ENCODE measurements at regions not wholly inside any gene's neighbourhood (a gene's known extent, or its start where the extent isn't known, plus 50 kb on each side); places are given as distances from the start of the nearest gene placed in this dataset.

GRCh38 chr7:116439841-116440549 lies 59.5 kb upstream of the CAV2 start:
- TF ChIP-seq, protein P1, sequence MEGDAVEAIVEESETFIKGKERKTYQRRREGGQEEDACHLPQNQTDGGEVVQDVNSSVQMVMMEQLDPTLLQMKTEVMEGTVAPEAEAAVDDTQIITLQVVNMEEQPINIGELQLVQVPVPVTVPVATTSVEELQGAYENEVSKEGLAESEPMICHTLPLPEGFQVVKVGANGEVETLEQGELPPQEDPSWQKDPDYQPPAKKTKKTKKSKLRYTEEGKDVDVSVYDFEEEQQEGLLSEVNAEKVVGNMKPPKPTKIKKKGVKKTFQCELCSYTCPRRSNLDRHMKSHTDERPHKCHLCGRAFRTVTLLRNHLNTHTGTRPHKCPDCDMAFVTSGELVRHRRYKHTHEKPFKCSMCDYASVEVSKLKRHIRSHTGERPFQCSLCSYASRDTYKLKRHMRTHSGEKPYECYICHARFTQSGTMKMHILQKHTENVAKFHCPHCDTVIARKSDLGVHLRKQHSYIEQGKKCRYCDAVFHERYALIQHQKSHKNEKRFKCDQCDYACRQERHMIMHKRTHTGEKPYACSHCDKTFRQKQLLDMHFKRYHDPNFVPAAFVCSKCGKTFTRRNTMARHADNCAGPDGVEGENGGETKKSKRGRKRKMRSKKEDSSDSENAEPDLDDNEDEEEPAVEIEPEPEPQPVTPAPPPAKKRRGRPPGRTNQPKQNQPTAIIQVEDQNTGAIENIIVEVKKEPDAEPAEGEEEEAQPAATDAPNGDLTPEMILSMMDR (IDR thresholded peaks at IDR 0.05), result no peak
- DNase-seq, result no peak
- Histone ChIP-seq H3K27me3 (no peaks in the 10 kb centered on the region), H3K4me1 (peaks cover 4% of the 10 kb centered on the region), H3K9me3 (no peaks in the 10 kb centered on the region), H3K9ac (ENCODE audit: low read depth in 2 of 2, low read length in 2 of 2) (no peak overlapping the region), H3K36me3 (no peaks in the 10 kb centered on the region), H3K4me3 (no peak overlapping the region), H3K27ac (no peak overlapping the region)
- intact Hi-C loops (cut with DNase I), result loop anchor here (5.0 to 10.0 kb wide), 3 partner anchors 87 to 175 kb away; partner anchors contain the start of gene CAV1

- DNase-seq, result no peak
- no peaks in the 10 kb centered on the region for H3K27me3 ChIP-seq
- no peaks in the 10 kb centered on the region for H3K36me3 ChIP-seq
- H3K4me3 ChIP-seq, result no peak overlapping the region
- no peak overlapping the region for H3K9ac ChIP-seq (ENCODE audit: low read depth in 2 of 2, low read length in 2 of 2)
- H3K9me3 ChIP-seq, result no peaks in the 10 kb centered on the region
- TF ChIP-seq, protein P1 (IDR thresholded peaks at IDR 0.05), result no peak
- intact Hi-C loops (cut with DNase I), result loop anchor here (10.0 kb wide), 1 partner anchor 143 kb away; no protein-coding TSS in a partner anchor
- peaks cover 4% of the 10 kb centered on the region for H3K4me1 ChIP-seq
- H3K27ac ChIP-seq, result no peak overlapping the region
Measured at GRCh38 chr7:116441534-116441933, 58.0 kb upstream of the CAV2 start.

DNA sequence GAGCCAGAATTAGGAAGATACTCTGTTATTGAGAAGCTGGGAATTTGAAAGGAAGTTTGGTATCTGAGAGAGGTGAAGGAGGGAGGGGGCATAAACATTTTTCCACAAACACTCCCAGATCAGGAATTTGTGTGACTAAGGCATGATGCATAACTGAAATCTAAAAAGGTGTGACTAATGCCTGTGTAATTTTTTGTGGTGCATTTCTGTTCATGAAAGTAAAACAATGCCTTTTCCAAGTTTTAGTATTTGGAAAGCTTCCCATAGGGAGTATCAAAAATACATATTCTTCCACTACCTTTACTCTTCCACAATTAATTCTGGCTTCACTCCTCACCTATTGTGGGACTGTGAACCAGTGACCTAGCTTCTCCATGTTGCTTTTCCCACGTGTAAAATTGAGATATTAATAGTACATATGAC lies 56.4 kb upstream of the CAV2 start:
- no peak overlapping the region for H3K27ac ChIP-seq
- H3K9me3 ChIP-seq, result no peaks in the 10 kb centered on the region
- TF ChIP-seq, protein P1 (IDR thresholded peaks at IDR 0.05), result no peak
- no peak for DNase-seq
- H3K4me1 ChIP-seq, result no peaks in the 10 kb centered on the region
- intact Hi-C loops (cut with DNase I), result loop anchor here (10.0 kb wide), 1 partner anchor 142 kb away; no protein-coding TSS in a partner anchor
- no peaks in the 10 kb centered on the region for H3K27me3 ChIP-seq
- H3K9ac ChIP-seq (ENCODE audit: low read depth in 2 of 2, low read length in 2 of 2), result no peak overlapping the region
- no peaks in the 10 kb centered on the region for H3K36me3 ChIP-seq
- no peak overlapping the region for H3K4me3 ChIP-seq

DNA sequence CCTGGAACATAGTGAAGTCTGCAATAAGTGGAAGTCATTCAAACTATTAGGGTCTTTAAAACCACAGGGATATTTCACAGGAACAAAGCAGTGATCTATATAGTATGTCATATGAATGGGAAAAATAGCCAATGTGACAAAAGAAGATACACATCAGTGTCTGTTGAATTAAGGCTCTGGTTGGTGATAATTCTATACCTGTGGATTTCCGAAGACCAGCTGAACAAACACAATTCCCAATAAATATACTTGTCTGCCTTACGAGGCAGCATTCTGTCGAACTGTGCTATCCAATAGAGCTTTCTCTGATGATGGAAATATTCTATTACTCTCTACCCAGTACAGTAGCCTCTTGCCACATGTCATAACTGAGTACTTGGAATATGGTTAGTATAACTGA lies 55.9 kb upstream of the CAV2 start:
- Histone ChIP-seq H3K9me3 (no peaks in the 10 kb centered on the region), H3K36me3 (no peaks in the 10 kb centered on the region), H3K27me3 (no peaks in the 10 kb centered on the region), H3K4me1 (no peaks in the 10 kb centered on the region), H3K9ac (ENCODE audit: low read depth in 2 of 2, low read length in 2 of 2) (no peak overlapping the region), H3K27ac (no peak overlapping the region), H3K4me3 (no peak overlapping the region)
- DNase-seq, result no peak
- TF ChIP-seq, protein P1 (IDR thresholded peaks at IDR 0.05), result no peak
- intact Hi-C loops (cut with DNase I), result loop anchor here (10.0 kb wide), 1 partner anchor 141 kb away; no protein-coding TSS in a partner anchor

DNA sequence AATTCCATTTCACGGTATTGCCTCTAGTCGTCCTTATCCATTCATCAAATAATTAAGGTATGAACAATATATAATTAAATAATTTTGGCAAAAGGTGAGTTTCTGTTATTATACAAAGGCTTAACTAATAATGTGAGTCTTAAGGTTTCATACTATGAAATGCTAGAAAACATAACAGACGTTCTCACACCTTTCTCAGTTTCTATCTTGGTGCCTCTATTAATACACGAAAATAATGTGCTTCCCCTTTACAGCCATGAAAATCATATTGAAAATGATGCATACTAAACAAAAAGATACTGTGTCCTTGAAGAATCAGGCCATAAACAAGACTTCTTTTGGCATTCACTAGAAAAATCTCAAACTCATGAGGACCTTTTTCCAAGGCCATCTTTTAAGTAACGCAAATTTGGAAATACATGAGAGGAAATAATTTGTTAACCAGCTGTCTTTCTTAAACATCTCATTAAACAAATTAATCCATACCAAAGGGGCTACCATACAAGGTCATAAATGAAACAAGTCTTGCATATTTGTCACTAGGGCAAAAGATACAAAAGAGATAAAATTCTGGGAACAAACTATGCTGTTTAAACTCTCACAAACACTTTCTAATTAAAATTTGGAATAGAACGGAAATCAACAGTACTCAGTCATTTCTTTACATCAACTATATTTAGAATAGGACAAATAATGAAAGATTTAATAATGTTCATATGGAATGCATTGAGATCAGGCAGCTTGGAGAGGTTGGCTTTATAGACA lies 53.9 kb upstream of the CAV2 start:
- TF ChIP-seq, protein P1 (IDR thresholded peaks at IDR 0.05), result no peak
- no peaks in the 10 kb centered on the region for H3K4me1 ChIP-seq
- H3K27me3 ChIP-seq, result no peaks in the 10 kb centered on the region
- DNase-seq, result no peak
- no peak overlapping the region for H3K4me3 ChIP-seq
- no peak overlapping the region for H3K27ac ChIP-seq
- intact Hi-C loops (cut with DNase I), result loop anchor here (10.0 kb wide), 1 partner anchor 139 kb away; no protein-coding TSS in a partner anchor
- H3K9me3 ChIP-seq, result no peaks in the 10 kb centered on the region
- H3K36me3 ChIP-seq, result no peaks in the 10 kb centered on the region
- H3K9ac ChIP-seq (ENCODE audit: low read depth in 2 of 2, low read length in 2 of 2), result no peak overlapping the region

Data from colonic mucosa (tissue), 4 donors.